GM12878 (cell line): ENCODE measurements at regions not wholly inside any gene's neighbourhood (a gene's known extent, or its start where the extent isn't known, plus 50 kb on each side); places are given as distances from the start of the nearest gene placed in this dataset.
A peak's percentile ranks its signal among the peaks of the same experiment; 100 is the strongest.

ENCODE experiments used
- ATAC-seq: fragments of 200-7000 bp; cut with Tn5 transposase; 3 replicates; pipeline ENCODE4 v1.9.1; 2020; ENCODE audit warnings: mild to moderate bottlenecking, moderate library complexity
- BruUV-seq: library from RNA; stranded (reverse); fragments of 400-500 nt; replicated peaks from 2 replicates; lab custom pipeline; 2021; lab: Mats Ljungman, UMichigan
- CTCF ChIA-PET: fragments of 300-600 bp; sonication (Branson Sonifier 250); formaldehyde crosslinking; extraction: SDS; loops from one replicate; lab custom pipeline; 2021; ENCODE audit warnings: inconsistent platforms; lab: Yijun Ruan, JAX
- POLR2A ChIA-PET: fragments of 350-600 bp; formaldehyde crosslinking; extraction: SDS; loops from one replicate; lab custom pipeline; 2021; ENCODE audit warnings: inconsistent platforms; lab: Charles Lee
- RAD21 ChIA-PET: fragments of 300-600 bp; sonication (Branson Sonifier 250); formaldehyde crosslinking; loops from one replicate; lab custom pipeline; 2023; ENCODE audit warnings: antibody characterized with exemption; ENCODE audit not compliant: unreplicated experiment; lab: Charles Lee
- SMC1A ChIA-PET: fragments of 300-600 bp; sonication (Branson Sonifier 250); formaldehyde crosslinking; loops from one replicate; lab custom pipeline; 2023; ENCODE audit not compliant: unreplicated experiment, uncharacterized antibody; lab: Charles Lee
- DNase-seq: peaks from one replicate; pipeline ENCODE4 v3.0.0-alpha.2; 2011; ENCODE audit warnings: low read depth, low spot score
- FAIRE-seq: peaks from 3 replicates; lab custom pipeline; 2011; peaks lifted over from hg19 to GRCh38; lab: Jason Lieb, UNC
- H2AFZ ChIP-seq: 2 replicates; pipeline ENCODE4 v1.6.0; 2011; ENCODE audit warnings: low read depth, low read length, control low read depth; ENCODE audit not compliant: control insufficient read depth
- H3K27ac ChIP-seq: 2 replicates; pipeline ENCODE4 v1.5.1; 2011; ENCODE audit warnings: control low read depth; ENCODE audit not compliant: control insufficient read depth, insufficient read depth
- H3K27me3 ChIP-seq, 2 experiments: replicated peaks in 1 of 2; 2 replicates each; pipeline versions ENCODE4 v1.6.0 to v1.6.1; 2011; ENCODE audit warnings: low read length in 1 of 2; ENCODE audit not compliant: control insufficient read depth in 2 of 2, insufficient read depth in 2 of 2
- H3K36me3 ChIP-seq, 2 experiments: 2 replicates each; pipeline ENCODE4 v1.5.1; 2011; ENCODE audit warnings: low read length in 1 of 2; ENCODE audit not compliant: control insufficient read depth in 2 of 2, insufficient read depth in 2 of 2
- H3K4me1 ChIP-seq: 2 replicates; pipeline ENCODE4 v1.6.1; 2011; ENCODE audit warnings: mild to moderate bottlenecking, low read length, moderate library complexity, mixed read lengths; ENCODE audit not compliant: control insufficient read depth, insufficient read depth
- H3K4me2 ChIP-seq: 2 replicates; pipeline ENCODE4 v1.6.0; 2011; ENCODE audit warnings: control low read depth; ENCODE audit not compliant: control insufficient read depth, insufficient read depth
- H3K4me3 ChIP-seq: fragments of 200-600 bp; sonication (generic); 2 replicates; pipeline ENCODE4 v1.5.1; 2016
- H3K79me2 ChIP-seq: 2 replicates; pipeline ENCODE4 v1.6.0; 2011; ENCODE audit warnings: low read length; ENCODE audit not compliant: control insufficient read depth, insufficient read depth
- H3K9ac ChIP-seq: 2 replicates; pipeline ENCODE4 v1.8.0; 2011; ENCODE audit warnings: low read length, control low read depth, mixed read lengths; ENCODE audit not compliant: control insufficient read depth, insufficient read depth
- H3K9me3 ChIP-seq: replicated peaks from 3 replicates; pipeline ENCODE4 v1.5.1; 2011; ENCODE audit warnings: mild to moderate bottlenecking, low read length; ENCODE audit not compliant: control insufficient read depth, insufficient read depth
- H4K20me1 ChIP-seq: 2 replicates; pipeline ENCODE4 v1.6.0; 2011; ENCODE audit not compliant: control insufficient read depth, insufficient read depth
- BHLHE40 ChIP-seq, 2 experiments: fragments of 450-650 bp in 1 of 2; IDR thresholded peaks; 2 replicates each; pipeline ENCODE4 v1.6.1; 2011 to 2017; ENCODE audit warnings: low read depth in 2 of 2, borderline replicate concordance in 1 of 2, improper control_type of control experiment in 1 of 2, low read length in 1 of 2, mild to moderate bottlenecking in 1 of 2
- BRCA1 ChIP-seq: IDR thresholded peaks from 2 replicates; pipeline ENCODE4 v1.6.1; 2011; ENCODE audit warnings: low read depth, low read length, improper control_type of control experiment
- CHD1 ChIP-seq: IDR thresholded peaks from 2 replicates; pipeline ENCODE4 v1.6.1; 2012; ENCODE audit warnings: low read depth, low read length, improper control_type of control experiment
- EP300 ChIP-seq, 2 experiments: fragments of 150-350 bp in 1 of 2; IDR thresholded peaks; 2 replicates each; pipeline ENCODE4 v1.6.1; 2011 to 2012; ENCODE audit warnings: low read depth in 2 of 2, low read length in 2 of 2, borderline replicate concordance in 1 of 2, improper control_type of control experiment in 1 of 2, inconsistent platforms in 1 of 2; ENCODE audit not compliant: control insufficient read depth in 1 of 2
- MLLT1 ChIP-seq: fragments of 450-650 bp; IDR thresholded peaks from 2 replicates; pipeline ENCODE4 v1.6.1; 2016; ENCODE audit warnings: mild to moderate bottlenecking
- NR2C1 ChIP-seq: fragments of 450-650 bp; IDR thresholded peaks from 2 replicates; pipeline ENCODE4 v1.6.1; 2017; ENCODE audit warnings: antibody characterized with exemption, mild to moderate bottlenecking, moderate library complexity
- RAD21 ChIP-seq: IDR thresholded peaks from 2 replicates; pipeline ENCODE4 v1.6.1; 2011; ENCODE audit warnings: mild to moderate bottlenecking, low read depth, low read length, moderate library complexity; ENCODE audit not compliant: insufficient read depth
- RAD51 ChIP-seq: fragments of 450-650 bp; IDR thresholded peaks from 2 replicates; pipeline ENCODE4 v1.6.1; 2016; ENCODE audit warnings: moderate library complexity, mild to moderate bottlenecking, inconsistent platforms
- ZNF217 ChIP-seq: fragments of 450-650 bp; IDR thresholded peaks from 2 replicates; pipeline ENCODE4 v1.6.1; 2017; ENCODE audit warnings: antibody characterized with exemption, mild to moderate bottlenecking
- WGBS: methylation state at CpG from one replicate; pipeline ENCODE4 v1.1.6; 2016; ENCODE audit warnings: low lambda C conversion rate; ENCODE audit not compliant: insufficient replicate concordance, insufficient coverage; ENCODE audit errors: missing lambda C conversion rate; 5-methylcytosine and 5-hydroxymethylcytosine counted together
- in situ Hi-C: fragments of 300-500 bp; cut with MboI; formaldehyde crosslinking; loops from 9 replicates; pipeline ENCODE4 v1.14.3; 2018; ENCODE audit warnings: mixed read lengths
- intact Hi-C: fragments of 100-400 bp; cut with micrococcal nuclease; formaldehyde crosslinking; loops from one replicate; pipeline ENCODE4 v1.14.2; 2022; ENCODE audit not compliant: unreplicated experiment

- TF ChIP-seq EP300 (IDR thresholded peaks at IDR 0.05; ENCODE audit: borderline replicate concordance in 1 of 2, control insufficient read depth in 1 of 2, low read depth in 2 of 2, low read length in 2 of 2): no peak
- no peak for TF ChIP-seq MLLT1
- no peak for TF ChIP-seq NR2C1
These were observed 2047.4 kb downstream of the TP53TG3F start (continued) for GRCh38 chr16:35506898-35507194.

- H4K20me1 ChIP-seq: no peaks in the 10 kb centered on the region
- SMC1A ChIA-PET: no interaction called here
- FAIRE-seq (no peak), ATAC-seq (no peak)
- H3K4me2 ChIP-seq: no peak overlapping the region
- intact Hi-C loops: loop anchor here (5.0 kb wide), 1 partner anchor 373 kb away; no protein-coding TSS in a partner anchor
- H3K4me1 ChIP-seq: no peaks in the 10 kb centered on the region
- no TSS peak for BruUV-seq
- no peaks in the 10 kb centered on the region for H3K36me3 ChIP-seq
- POLR2A ChIA-PET: no interaction called here
- no peak overlapping the region for H3K4me3 ChIP-seq
- H3K79me2 ChIP-seq: no peaks in the 10 kb centered on the region
- no peaks in the 10 kb centered on the region for H3K27me3 ChIP-seq
- no peak overlapping the region for H3K9ac ChIP-seq
- H3K27ac ChIP-seq: no peak overlapping the region
- no peaks in the 10 kb centered on the region; the same call in 2 of the 3 replicates for H3K9me3 ChIP-seq
- WGBS: 0% methylated on average over 1 of the region's 1 CpG
- CTCF ChIA-PET: no interaction called here
- RAD21 ChIA-PET: no interaction called here
- no peak for TF ChIP-seq RAD51
- peak; percentile 35 to 65; a peak in 3 of 4 replicates for TF ChIP-seq BHLHE40 (IDR thresholded peaks at IDR 0.05; ENCODE audit: borderline replicate concordance in 1 of 2, low read depth in 2 of 2, low read length in 1 of 2)
- TF ChIP-seq CHD1: no peak
- TF ChIP-seq ZNF217: no peak
- no peak for TF ChIP-seq RAD21
- TF ChIP-seq BRCA1: no peak
- TF ChIP-seq, all 136 proteins: peak for 1
- DNase-seq: no peak
- in situ Hi-C loops: loop anchor here (10.0 kb wide), 1 partner anchor 276 kb away; no protein-coding TSS in a partner anchor
- no peak overlapping the region for H2AFZ ChIP-seq
These were observed 2051.3 kb downstream of the TP53TG3F start for GRCh38 chr16:35510701-35511100.
